Ishikawa (cell line): ENCODE measurements at regions not wholly inside any gene's neighbourhood (a gene's known extent, or its start where the extent isn't known, plus 50 kb on each side); places are given as distances from the start of the nearest gene placed in this dataset.
A peak's percentile ranks its signal among the peaks of the same experiment; 100 is the strongest.

Source experiments
- CEBPB ChIP-seq: IDR thresholded peaks from 2 replicates; pipeline ENCODE4 v1.6.1; 2012
- CREB1 ChIP-seq: IDR thresholded peaks from 2 replicates; pipeline ENCODE4 v1.6.1; 2012; ENCODE audit warnings: low read depth
- EGR1 ChIP-seq: IDR thresholded peaks from 2 replicates; pipeline ENCODE4 v1.6.1; 2012
- EP300 ChIP-seq: IDR thresholded peaks from 2 replicates; pipeline ENCODE4 v1.6.1; 2012; ENCODE audit warnings: borderline replicate concordance
- FOXM1 ChIP-seq: IDR thresholded peaks from 2 replicates; pipeline ENCODE4 v1.6.1; 2012; ENCODE audit warnings: low read depth, borderline replicate concordance
- MAX ChIP-seq: IDR thresholded peaks from 2 replicates; pipeline ENCODE4 v1.6.1; 2012
- NFIC ChIP-seq: IDR thresholded peaks from 2 replicates; pipeline ENCODE4 v1.6.1; 2012
- RAD21 ChIP-seq: IDR thresholded peaks from 2 replicates; pipeline ENCODE4 v1.6.1; 2012; ENCODE audit warnings: low read depth
- REST ChIP-seq: IDR thresholded peaks from 2 replicates; pipeline ENCODE4 v1.6.1; 2012; ENCODE audit warnings: low read depth, mild to moderate bottlenecking
- TAF1 ChIP-seq: IDR thresholded peaks from 2 replicates; pipeline ENCODE4 v1.6.1; 2012; ENCODE audit warnings: low read depth, mild to moderate bottlenecking
- TCF12 ChIP-seq: IDR thresholded peaks from 2 replicates; pipeline ENCODE4 v1.6.1; 2012; ENCODE audit warnings: low read depth
- TEAD4 ChIP-seq: IDR thresholded peaks from 2 replicates; pipeline ENCODE4 v1.6.1; 2012
- USF1 ChIP-seq: IDR thresholded peaks from 2 replicates; pipeline ENCODE4 v1.6.1; 2012
- YY1 ChIP-seq: IDR thresholded peaks from 2 replicates; pipeline ENCODE4 v1.6.1; 2012; ENCODE audit warnings: low read depth
- ZBTB7A ChIP-seq: IDR thresholded peaks from 2 replicates; pipeline ENCODE4 v1.6.1; 2012; ENCODE audit warnings: low read depth

- TF ChIP-seq TCF12 (no peak), FOXM1 (no peak), REST (no peak), EGR1 (no peak), RAD21 (no peak), USF1 (no peak), MAX (no peak)
Observed at GRCh38 chr4:132596186-132596585, 552.9 kb upstream of the PCDH10 start.

GRCh38 chr4:132605551-132605950 lies 543.5 kb upstream of the PCDH10 start:
- TF ChIP-seq USF1: no peak
- TF ChIP-seq TAF1: no peak
- no peak for TF ChIP-seq EP300
- no peak for TF ChIP-seq YY1
- TF ChIP-seq CEBPB: no peak
- no peak for TF ChIP-seq MAX
- TF ChIP-seq EGR1: no peak
- TF ChIP-seq RAD21: no peak
- TF ChIP-seq CREB1: no peak
- no peak for TF ChIP-seq TCF12
- no peak for TF ChIP-seq FOXM1
- no peak for TF ChIP-seq REST
- TF ChIP-seq ZBTB7A: no peak
- TF ChIP-seq NFIC: no peak
- TF ChIP-seq TEAD4: no peak

- TF ChIP-seq TEAD4 (no peak), RAD21 (peak; percentile 19; the same call in 1 of the 2 replicates)
Observed at GRCh38 chr4:132614682-132615081, 534.4 kb upstream of the PCDH10 start.

GRCh38 chr4:132619968-132620367 lies 529.1 kb upstream of the PCDH10 start:
- no peak for TF ChIP-seq YY1
- TF ChIP-seq TEAD4: no peak
- no peak for TF ChIP-seq EGR1
- no peak for TF ChIP-seq MAX

- TF ChIP-seq CEBPB (no peak), RAD21 (peak; percentile 88)
Observed at GRCh38 chr4:132642016-132642817, 506.9 kb upstream of the PCDH10 start.

GRCh38 chr4:132646186-132646585 lies 502.9 kb upstream of the PCDH10 start:
- TF ChIP-seq ZBTB7A (no peak), CREB1 (no peak), TEAD4 (no peak)

GRCh38 chr4:132651196-132651595 lies 497.9 kb upstream of the PCDH10 start:
- TF ChIP-seq TEAD4: no peak
- TF ChIP-seq USF1: no peak
- no peak for TF ChIP-seq TAF1
- TF ChIP-seq EP300: no peak
- no peak for TF ChIP-seq FOXM1
- no peak for TF ChIP-seq ZBTB7A
- no peak for TF ChIP-seq MAX
- TF ChIP-seq EGR1: no peak
- TF ChIP-seq CEBPB: no peak
- TF ChIP-seq REST: no peak
